ENCODE measurements at regions not wholly inside any gene's neighbourhood (a gene's known extent, or its start where the extent isn't known, plus 50 kb on each side); places are given as distances from the start of the nearest gene placed in this dataset.
A peak's percentile ranks its signal among the peaks of the same experiment; 100 is the strongest.

DNA sequence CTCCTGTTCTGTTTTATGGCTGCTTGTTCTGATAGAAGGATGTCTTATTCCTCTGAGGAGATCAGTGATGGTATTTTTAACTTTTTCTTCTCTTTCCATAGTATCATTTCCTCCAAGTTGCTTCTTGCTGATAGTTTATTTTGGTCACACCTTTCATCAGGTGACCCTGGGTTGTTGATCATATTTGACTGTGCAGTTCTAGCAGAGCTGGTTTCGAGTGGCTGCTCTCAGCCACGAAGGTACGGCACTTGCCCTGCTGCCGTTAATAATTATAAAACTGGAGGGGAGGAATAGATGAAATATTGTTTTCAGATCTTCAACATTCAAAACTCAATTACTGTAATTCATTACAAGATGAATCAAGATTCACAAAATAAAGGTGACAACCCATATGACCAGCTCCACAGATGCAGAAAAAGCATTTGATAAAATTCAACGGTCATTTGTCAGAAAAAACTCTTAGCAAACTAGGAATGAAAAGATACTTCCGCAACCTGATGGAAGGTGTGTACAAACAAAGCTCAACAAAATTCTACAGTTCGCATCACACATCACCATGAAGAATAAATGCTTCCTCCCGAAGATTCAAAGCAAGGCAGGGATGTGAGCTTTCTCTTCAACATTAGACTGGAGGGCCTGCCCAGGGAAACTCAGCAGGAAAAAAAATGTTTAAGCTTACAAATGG lies 59.2 kb upstream of the RTL6 start:
- DNase-seq (ENCODE audit: low read depth in 2 of 2) = no peak

DNA sequence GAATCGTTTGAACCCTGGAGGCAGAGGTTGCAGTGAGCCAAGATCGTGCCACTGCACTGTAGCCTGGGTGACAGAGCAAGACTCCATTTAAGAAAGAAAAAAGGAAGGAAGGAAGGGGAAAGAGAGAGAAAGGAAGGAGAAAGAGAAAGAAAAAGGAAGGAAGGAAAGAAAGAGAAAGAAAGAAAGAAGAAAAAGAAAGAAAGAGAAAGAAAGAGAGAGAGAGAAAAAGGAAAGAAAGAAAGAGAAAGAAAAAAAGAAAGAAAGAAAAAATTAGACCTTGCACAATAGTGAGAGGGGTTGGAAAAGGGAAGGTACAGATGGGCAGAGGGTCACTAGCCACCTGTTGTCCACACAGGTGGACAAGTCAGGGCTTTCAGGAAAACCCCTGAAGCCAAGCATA lies 57.6 kb upstream of the RTL6 start:
- no peak for DNase-seq (ENCODE audit: low read depth in 2 of 2)

DNA sequence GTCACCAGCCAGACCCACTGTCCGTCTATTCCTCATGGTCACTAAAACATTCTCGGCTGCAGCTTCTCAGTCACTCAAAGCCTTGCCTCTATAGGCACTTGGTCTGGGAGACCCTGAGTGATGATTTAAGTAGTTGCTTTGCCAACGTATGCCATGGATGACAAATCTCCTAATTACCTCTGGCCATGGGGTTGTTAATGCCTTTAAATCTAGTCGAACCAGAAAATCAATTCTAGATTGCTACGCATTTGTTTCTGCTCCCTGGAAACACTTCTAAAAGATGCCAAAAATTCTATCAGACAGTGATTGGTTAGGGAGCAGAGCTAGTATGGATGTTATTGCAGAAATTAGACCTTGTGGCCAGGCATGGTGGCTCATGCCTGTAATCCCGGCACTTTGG lies 57.0 kb upstream of the RTL6 start:
- DNase-seq (ENCODE audit: low read depth in 2 of 2) = no peak

DNA sequence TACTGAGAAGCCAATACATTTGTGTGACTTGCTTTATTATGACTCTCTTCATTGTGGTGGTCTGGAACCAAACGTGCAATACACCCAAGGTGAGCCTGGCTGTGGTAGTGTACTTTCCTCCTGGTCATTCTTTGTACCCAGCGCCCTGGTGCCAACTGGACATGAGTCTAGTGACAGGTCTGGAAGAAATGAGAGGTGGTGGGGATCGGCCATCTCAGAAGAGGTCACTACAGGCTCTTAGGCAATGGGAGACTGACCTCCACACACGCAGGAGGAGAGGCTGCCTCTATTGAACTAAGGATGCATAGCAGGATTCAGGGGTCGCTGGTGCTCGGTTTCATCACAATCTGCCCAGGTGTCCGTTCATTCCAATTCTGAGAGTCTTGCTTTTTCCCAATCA lies 56.4 kb upstream of the RTL6 start:
- DNase-seq (ENCODE audit: low read depth in 2 of 2) = no peak

DNA sequence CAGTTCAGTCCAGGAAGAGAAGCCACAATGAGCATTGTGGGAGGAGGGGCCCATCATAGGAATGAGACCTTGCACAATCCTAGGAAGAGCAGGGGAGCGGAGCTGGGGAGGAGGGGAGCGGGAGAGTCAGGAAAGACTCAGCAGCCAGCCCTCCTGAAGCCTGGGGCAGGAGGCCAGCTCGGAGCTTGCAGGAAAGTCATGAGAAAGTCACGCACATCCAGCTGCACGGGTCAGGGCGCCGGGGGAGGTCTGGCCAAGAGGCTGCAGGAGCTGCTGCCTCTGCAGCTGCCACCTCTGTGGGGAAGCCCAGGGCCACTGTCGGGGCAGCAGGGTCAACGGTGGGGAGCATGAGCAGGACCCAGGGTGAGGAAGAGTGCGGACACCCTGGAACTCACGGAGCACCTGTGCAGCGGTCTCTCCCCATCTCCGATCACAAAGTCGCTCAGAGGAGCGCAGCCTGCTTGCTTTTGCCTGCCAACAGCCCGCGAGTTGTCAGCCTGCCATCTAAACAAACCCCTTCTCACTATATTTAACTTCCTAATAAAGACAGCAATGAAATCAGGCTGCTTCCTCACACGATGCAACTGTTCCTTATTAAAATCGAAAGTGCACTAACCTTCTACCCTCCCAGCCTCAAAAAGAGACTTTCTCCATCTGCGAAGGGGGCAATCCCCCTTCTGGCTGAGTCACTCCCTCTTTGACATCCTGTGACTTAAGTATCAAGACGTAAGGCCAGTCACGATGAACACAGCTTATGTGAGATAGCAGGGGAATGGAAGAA lies 52.9 kb upstream of the RTL6 start:
- peak; percentile 8 to 19 for DNase-seq (ENCODE audit: low read depth in 2 of 2)

DNA sequence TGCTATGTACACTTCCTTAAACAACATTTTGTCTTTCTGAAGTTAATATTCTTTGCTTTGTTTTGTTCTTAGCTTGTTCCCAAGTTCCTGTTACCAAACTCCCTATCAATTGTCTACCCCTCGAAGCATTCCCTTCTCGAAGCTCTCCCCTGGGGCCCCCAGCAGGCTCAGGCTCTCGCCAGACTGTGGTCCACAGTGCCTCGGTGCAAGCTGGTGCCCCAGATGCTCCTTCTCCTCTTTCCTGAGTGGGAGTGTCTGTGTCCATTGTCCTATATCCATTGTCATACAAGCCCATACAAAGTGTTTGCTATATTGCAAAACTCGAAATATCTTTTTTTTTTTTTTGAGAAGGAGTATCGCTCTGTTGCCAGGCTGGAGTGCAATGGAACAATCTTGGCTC lies 51.7 kb upstream of the RTL6 start:
- no peak for DNase-seq (ENCODE audit: low read depth in 2 of 2)

DNA sequence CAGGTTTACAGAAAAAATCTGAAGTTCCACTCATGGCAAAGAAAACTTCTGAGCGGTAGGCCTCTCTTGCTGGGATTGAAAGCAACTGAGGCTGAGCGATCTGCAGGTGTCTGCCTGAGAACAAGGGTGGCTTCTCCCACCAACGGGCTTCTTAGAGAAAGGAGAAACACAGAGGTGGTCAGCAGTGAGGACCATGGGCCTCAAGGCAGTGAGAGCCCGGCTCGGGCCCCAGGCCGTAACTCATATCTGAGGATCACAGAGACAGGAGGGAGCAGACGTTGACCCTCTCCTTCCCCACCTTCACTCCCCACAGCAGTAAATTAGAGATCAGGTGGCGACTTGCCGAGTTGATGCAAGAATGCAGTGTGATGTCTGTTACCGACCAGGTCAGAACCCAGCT lies 50.9 kb upstream of the RTL6 start:
- no peak for DNase-seq (ENCODE audit: low read depth in 2 of 2)

All from stimulated activated CD8-positive, alpha-beta memory T cell treated with anti-CD3 and anti-CD28 coated beads, Interleukin-2, amount 100 ng/mL, for 48 hours (primary cell).